Ishikawa (cell line): ENCODE measurements at regions not wholly inside any gene's neighbourhood (a gene's known extent, or its start where the extent isn't known, plus 50 kb on each side); places are given as distances from the start of the nearest gene placed in this dataset.

Experiments
- CEBPB ChIP-seq: IDR thresholded peaks from 2 replicates; pipeline ENCODE4 v1.6.1; 2012
- CREB1 ChIP-seq: IDR thresholded peaks from 2 replicates; pipeline ENCODE4 v1.6.1; 2012; ENCODE audit warnings: low read depth
- EGR1 ChIP-seq: IDR thresholded peaks from 2 replicates; pipeline ENCODE4 v1.6.1; 2012
- EP300 ChIP-seq: IDR thresholded peaks from 2 replicates; pipeline ENCODE4 v1.6.1; 2012; ENCODE audit warnings: borderline replicate concordance
- FOXM1 ChIP-seq: IDR thresholded peaks from 2 replicates; pipeline ENCODE4 v1.6.1; 2012; ENCODE audit warnings: low read depth, borderline replicate concordance
- NFIC ChIP-seq: IDR thresholded peaks from 2 replicates; pipeline ENCODE4 v1.6.1; 2012
- RAD21 ChIP-seq: IDR thresholded peaks from 2 replicates; pipeline ENCODE4 v1.6.1; 2012; ENCODE audit warnings: low read depth
- TAF1 ChIP-seq: IDR thresholded peaks from 2 replicates; pipeline ENCODE4 v1.6.1; 2012; ENCODE audit warnings: low read depth, mild to moderate bottlenecking
- TCF12 ChIP-seq: IDR thresholded peaks from 2 replicates; pipeline ENCODE4 v1.6.1; 2012; ENCODE audit warnings: low read depth
- TEAD4 ChIP-seq: IDR thresholded peaks from 2 replicates; pipeline ENCODE4 v1.6.1; 2012
- YY1 ChIP-seq: IDR thresholded peaks from 2 replicates; pipeline ENCODE4 v1.6.1; 2012; ENCODE audit warnings: low read depth
- ZBTB7A ChIP-seq: IDR thresholded peaks from 2 replicates; pipeline ENCODE4 v1.6.1; 2012; ENCODE audit warnings: low read depth
- TF ChIP-seq, protein P1 (sequence below): IDR thresholded peaks from 2 replicates; pipeline ENCODE4 v1.6.1; 2012
- TF ChIP-seq, protein P2 (sequence below): IDR thresholded peaks from 2 replicates; pipeline ENCODE4 v1.6.1; 2012
- TF ChIP-seq, protein P3 (sequence below): IDR thresholded peaks from 2 replicates; pipeline ENCODE4 v1.6.1; 2012; ENCODE audit warnings: low read depth, mild to moderate bottlenecking

DNA sequence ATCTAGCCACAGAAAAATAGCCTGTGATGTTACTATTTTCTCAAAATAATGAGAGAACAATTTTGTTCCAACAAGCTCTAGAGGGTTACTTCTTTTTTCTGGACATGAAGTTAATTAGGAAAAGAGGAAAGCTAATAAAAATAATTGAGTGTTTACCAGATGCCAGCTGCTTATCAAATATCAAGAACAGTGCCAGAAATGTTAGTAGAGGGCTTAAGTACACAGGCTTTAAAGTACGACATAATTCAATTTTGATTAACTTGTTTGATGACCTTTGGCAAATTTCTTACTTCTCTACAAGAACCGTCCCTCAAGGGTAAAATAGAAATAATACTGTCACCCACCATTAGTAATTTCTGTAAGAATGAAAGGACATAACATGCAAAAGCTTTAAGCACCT lies 977.0 kb downstream of the FSTL5 start:
- TF ChIP-seq EGR1 (no peak), TEAD4 (no peak), EP300 (no peak), TAF1 (no peak), ZBTB7A (no peak), RAD21 (no peak), YY1 (no peak), NFIC (no peak), CREB1 (no peak), TCF12 (no peak), FOXM1 (no peak)
- TF ChIP-seq, protein P1, sequence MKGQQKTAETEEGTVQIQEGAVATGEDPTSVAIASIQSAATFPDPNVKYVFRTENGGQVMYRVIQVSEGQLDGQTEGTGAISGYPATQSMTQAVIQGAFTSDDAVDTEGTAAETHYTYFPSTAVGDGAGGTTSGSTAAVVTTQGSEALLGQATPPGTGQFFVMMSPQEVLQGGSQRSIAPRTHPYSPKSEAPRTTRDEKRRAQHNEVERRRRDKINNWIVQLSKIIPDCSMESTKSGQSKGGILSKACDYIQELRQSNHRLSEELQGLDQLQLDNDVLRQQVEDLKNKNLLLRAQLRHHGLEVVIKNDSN: no peak
- TF ChIP-seq, protein P2, sequence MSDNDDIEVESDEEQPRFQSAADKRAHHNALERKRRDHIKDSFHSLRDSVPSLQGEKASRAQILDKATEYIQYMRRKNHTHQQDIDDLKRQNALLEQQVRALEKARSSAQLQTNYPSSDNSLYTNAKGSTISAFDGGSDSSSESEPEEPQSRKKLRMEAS: no peak
- TF ChIP-seq, protein P3, sequence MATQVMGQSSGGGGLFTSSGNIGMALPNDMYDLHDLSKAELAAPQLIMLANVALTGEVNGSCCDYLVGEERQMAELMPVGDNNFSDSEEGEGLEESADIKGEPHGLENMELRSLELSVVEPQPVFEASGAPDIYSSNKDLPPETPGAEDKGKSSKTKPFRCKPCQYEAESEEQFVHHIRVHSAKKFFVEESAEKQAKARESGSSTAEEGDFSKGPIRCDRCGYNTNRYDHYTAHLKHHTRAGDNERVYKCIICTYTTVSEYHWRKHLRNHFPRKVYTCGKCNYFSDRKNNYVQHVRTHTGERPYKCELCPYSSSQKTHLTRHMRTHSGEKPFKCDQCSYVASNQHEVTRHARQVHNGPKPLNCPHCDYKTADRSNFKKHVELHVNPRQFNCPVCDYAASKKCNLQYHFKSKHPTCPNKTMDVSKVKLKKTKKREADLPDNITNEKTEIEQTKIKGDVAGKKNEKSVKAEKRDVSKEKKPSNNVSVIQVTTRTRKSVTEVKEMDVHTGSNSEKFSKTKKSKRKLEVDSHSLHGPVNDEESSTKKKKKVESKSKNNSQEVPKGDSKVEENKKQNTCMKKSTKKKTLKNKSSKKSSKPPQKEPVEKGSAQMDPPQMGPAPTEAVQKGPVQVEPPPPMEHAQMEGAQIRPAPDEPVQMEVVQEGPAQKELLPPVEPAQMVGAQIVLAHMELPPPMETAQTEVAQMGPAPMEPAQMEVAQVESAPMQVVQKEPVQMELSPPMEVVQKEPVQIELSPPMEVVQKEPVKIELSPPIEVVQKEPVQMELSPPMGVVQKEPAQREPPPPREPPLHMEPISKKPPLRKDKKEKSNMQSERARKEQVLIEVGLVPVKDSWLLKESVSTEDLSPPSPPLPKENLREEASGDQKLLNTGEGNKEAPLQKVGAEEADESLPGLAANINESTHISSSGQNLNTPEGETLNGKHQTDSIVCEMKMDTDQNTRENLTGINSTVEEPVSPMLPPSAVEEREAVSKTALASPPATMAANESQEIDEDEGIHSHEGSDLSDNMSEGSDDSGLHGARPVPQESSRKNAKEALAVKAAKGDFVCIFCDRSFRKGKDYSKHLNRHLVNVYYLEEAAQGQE: no peak

DNA sequence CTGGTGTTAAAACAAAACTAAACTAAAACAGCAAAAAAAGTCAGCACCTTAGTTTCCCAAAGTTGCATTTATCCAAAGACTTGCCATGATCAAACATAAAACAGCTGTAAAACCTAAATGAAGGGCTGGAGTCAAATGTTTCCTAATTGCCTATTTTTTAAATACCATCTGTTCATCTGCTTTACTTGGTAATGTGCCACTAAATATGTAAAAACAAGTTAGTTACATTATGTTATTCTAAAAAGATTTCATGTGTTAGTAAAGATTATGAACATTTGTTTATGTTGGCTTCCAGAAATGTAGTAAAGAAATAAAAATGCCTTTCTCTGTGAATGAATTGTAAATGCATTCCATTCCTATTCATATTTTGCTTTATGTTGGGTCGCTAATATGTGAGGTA lies 977.8 kb downstream of the FSTL5 start:
- TF ChIP-seq EP300 (no peak), TAF1 (no peak), NFIC (no peak), TEAD4 (no peak), ZBTB7A (no peak), TCF12 (no peak), CEBPB (no peak), FOXM1 (no peak), EGR1 (no peak), YY1 (no peak), CREB1 (no peak), RAD21 (no peak)
- TF ChIP-seq, protein P3: no peak
- TF ChIP-seq, protein P2: no peak
- TF ChIP-seq, protein P1: no peak

DNA sequence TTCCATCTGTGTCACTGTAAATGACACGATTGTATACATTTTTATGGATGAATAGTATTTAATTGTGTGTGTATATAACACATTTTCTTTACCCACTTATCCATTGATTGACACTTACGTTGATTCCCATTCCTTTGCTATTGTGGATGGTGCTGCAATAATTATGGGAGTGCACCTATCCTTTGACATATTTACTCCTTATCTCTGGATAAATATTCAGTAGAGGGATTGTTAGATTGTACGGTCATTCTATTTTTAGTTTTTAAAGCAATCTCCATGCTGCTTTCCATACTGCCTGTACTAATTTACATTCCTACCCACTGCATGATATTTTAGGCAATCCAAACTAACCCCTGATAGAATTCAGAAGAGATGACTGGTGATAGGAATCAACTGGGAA lies 980.1 kb downstream of the FSTL5 start:
- TF ChIP-seq YY1 (no peak), TAF1 (no peak), TEAD4 (no peak), FOXM1 (no peak), NFIC (no peak), CEBPB (no peak), TCF12 (no peak), EGR1 (no peak), ZBTB7A (no peak)
- TF ChIP-seq, protein P1: no peak
- TF ChIP-seq, protein P2: no peak
- TF ChIP-seq, protein P3: no peak

DNA sequence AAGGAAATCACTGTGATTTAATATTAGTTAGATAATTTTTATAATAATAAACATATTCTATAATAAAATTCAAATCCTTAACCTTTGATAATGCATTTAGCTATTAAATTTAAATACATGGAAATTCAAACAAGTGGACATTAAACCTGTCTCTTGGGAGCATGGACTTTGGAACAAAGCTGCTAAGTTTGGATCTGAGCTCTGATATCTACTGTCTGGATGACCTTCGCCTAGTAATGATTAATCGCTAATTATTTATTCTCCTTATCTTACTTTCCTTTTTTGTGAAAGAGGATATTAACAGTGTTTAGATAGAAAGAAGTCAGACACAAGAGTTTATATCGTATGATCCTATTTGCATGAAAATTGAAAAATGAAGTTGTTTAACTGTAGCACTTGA lies 980.9 kb downstream of the FSTL5 start:
- TF ChIP-seq FOXM1: no peak
- TF ChIP-seq TAF1: no peak
- TF ChIP-seq TCF12: no peak
- TF ChIP-seq TEAD4: no peak
